ENCODE measurements at regions not wholly inside any gene's neighbourhood (a gene's known extent, or its start where the extent isn't known, plus 50 kb on each side); places are given as distances from the start of the nearest gene placed in this dataset.

DNA sequence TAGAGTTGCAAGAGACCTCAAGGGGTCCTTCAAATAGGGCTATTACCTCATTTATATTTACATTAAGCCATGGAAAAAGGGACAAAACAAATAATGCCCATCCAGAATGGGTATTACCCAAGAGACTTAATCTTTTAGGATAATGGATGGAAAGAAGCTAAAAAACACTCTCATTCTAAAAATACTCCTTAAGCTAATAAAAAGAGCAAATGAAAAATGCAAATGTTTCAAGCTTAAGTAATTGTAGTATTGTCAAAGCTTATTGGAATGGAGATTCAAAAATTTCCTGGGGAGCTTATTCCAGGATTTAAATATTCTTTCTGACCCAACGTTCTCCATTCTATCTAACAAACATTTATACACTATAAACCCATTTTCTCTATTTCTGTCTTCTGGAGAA, 107.8 kb upstream of the SPIN4 start (continued):
- TF ChIP-seq, protein P1, sequence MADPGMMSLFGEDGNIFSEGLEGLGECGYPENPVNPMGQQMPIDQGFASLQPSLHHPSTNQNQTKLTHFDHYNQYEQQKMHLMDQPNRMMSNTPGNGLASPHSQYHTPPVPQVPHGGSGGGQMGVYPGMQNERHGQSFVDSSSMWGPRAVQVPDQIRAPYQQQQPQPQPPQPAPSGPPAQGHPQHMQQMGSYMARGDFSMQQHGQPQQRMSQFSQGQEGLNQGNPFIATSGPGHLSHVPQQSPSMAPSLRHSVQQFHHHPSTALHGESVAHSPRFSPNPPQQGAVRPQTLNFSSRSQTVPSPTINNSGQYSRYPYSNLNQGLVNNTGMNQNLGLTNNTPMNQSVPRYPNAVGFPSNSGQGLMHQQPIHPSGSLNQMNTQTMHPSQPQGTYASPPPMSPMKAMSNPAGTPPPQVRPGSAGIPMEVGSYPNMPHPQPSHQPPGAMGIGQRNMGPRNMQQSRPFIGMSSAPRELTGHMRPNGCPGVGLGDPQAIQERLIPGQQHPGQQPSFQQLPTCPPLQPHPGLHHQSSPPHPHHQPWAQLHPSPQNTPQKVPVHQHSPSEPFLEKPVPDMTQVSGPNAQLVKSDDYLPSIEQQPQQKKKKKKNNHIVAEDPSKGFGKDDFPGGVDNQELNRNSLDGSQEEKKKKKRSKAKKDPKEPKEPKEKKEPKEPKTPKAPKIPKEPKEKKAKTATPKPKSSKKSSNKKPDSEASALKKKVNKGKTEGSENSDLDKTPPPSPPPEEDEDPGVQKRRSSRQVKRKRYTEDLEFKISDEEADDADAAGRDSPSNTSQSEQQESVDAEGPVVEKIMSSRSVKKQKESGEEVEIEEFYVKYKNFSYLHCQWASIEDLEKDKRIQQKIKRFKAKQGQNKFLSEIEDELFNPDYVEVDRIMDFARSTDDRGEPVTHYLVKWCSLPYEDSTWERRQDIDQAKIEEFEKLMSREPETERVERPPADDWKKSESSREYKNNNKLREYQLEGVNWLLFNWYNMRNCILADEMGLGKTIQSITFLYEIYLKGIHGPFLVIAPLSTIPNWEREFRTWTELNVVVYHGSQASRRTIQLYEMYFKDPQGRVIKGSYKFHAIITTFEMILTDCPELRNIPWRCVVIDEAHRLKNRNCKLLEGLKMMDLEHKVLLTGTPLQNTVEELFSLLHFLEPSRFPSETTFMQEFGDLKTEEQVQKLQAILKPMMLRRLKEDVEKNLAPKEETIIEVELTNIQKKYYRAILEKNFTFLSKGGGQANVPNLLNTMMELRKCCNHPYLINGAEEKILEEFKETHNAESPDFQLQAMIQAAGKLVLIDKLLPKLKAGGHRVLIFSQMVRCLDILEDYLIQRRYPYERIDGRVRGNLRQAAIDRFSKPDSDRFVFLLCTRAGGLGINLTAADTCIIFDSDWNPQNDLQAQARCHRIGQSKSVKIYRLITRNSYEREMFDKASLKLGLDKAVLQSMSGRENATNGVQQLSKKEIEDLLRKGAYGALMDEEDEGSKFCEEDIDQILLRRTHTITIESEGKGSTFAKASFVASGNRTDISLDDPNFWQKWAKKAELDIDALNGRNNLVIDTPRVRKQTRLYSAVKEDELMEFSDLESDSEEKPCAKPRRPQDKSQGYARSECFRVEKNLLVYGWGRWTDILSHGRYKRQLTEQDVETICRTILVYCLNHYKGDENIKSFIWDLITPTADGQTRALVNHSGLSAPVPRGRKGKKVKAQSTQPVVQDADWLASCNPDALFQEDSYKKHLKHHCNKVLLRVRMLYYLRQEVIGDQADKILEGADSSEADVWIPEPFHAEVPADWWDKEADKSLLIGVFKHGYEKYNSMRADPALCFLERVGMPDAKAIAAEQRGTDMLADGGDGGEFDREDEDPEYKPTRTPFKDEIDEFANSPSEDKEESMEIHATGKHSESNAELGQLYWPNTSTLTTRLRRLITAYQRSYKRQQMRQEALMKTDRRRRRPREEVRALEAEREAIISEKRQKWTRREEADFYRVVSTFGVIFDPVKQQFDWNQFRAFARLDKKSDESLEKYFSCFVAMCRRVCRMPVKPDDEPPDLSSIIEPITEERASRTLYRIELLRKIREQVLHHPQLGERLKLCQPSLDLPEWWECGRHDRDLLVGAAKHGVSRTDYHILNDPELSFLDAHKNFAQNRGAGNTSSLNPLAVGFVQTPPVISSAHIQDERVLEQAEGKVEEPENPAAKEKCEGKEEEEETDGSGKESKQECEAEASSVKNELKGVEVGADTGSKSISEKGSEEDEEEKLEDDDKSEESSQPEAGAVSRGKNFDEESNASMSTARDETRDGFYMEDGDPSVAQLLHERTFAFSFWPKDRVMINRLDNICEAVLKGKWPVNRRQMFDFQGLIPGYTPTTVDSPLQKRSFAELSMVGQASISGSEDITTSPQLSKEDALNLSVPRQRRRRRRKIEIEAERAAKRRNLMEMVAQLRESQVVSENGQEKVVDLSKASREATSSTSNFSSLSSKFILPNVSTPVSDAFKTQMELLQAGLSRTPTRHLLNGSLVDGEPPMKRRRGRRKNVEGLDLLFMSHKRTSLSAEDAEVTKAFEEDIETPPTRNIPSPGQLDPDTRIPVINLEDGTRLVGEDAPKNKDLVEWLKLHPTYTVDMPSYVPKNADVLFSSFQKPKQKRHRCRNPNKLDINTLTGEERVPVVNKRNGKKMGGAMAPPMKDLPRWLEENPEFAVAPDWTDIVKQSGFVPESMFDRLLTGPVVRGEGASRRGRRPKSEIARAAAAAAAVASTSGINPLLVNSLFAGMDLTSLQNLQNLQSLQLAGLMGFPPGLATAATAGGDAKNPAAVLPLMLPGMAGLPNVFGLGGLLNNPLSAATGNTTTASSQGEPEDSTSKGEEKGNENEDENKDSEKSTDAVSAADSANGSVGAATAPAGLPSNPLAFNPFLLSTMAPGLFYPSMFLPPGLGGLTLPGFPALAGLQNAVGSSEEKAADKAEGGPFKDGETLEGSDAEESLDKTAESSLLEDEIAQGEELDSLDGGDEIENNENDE (IDR thresholded peaks at IDR 0.05; ENCODE audit: insufficient replicate concordance, low read length) = no peak
- TF ChIP-seq RFX5 (IDR thresholded peaks at IDR 0.05; ENCODE audit: borderline replicate concordance, low read depth, low read length) (no peak), RAD21 (IDR thresholded peaks at IDR 0.05 in 1 of 2, conservative IDR thresholded peaks at IDR 0.05 in 1 of 2; ENCODE audit: low read depth in 2 of 2, low read length in 2 of 2) (no peak), EP300 (IDR thresholded peaks at IDR 0.05; ENCODE audit: borderline replicate concordance in 1 of 2, low read depth in 2 of 2, low read length in 2 of 2) (no peak), SIX5 (IDR thresholded peaks at IDR 0.05; ENCODE audit: low read depth, low read length) (no peak), NRF1 (IDR thresholded peaks at IDR 0.05; ENCODE audit: low read depth, low read length) (no peak)
- TF ChIP-seq, protein P2, sequence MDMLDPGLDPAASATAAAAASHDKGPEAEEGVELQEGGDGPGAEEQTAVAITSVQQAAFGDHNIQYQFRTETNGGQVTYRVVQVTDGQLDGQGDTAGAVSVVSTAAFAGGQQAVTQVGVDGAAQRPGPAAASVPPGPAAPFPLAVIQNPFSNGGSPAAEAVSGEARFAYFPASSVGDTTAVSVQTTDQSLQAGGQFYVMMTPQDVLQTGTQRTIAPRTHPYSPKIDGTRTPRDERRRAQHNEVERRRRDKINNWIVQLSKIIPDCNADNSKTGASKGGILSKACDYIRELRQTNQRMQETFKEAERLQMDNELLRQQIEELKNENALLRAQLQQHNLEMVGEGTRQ (IDR thresholded peaks at IDR 0.05; ENCODE audit: low read length) = no peak
